HEK293 (cell line): ENCODE measurements at regions not wholly inside any gene's neighbourhood (a gene's known extent, or its start where the extent isn't known, plus 50 kb on each side); places are given as distances from the start of the nearest gene placed in this dataset.

Source experiments
- KLF8 ChIP-seq: fragments of 450-650 bp; formaldehyde crosslinking; IDR thresholded peaks from 2 replicates; pipeline ENCODE4 v1.5.1; 2016; ENCODE audit warnings: missing biosample characterization, missing genetic modification characterization
- OSR2 ChIP-seq: fragments of 450-650 bp; formaldehyde crosslinking; IDR thresholded peaks from 2 replicates; pipeline ENCODE4 v1.5.1; 2016; ENCODE audit warnings: missing biosample characterization, missing genetic modification characterization
- PRDM1 ChIP-seq: fragments of 450-650 bp; formaldehyde crosslinking; IDR thresholded peaks from 2 replicates; pipeline ENCODE4; 2016; ENCODE audit warnings: missing biosample characterization, missing genetic modification characterization
- TCF7L2 ChIP-seq: IDR thresholded peaks from 2 replicates; pipeline ENCODE4 v1.6.1; 2011; ENCODE audit warnings: low read depth, mild to moderate bottlenecking, inconsistent platforms, low read length, moderate library complexity, borderline replicate concordance
- YY1 ChIP-seq: fragments of 450-650 bp; formaldehyde crosslinking; IDR thresholded peaks from 2 replicates; pipeline ENCODE4 v1.5.1; 2018; ENCODE audit warnings: missing biosample characterization, missing genetic modification characterization
- ZBTB1 ChIP-seq: fragments of 450-650 bp; formaldehyde crosslinking; IDR thresholded peaks from 2 replicates; pipeline ENCODE4 v1.5.1; 2016; ENCODE audit warnings: missing biosample characterization, missing genetic modification characterization
- ZFP41 ChIP-seq: fragments of 450-650 bp; formaldehyde crosslinking; IDR thresholded peaks from 2 replicates; pipeline ENCODE4 v1.5.1; 2016; ENCODE audit warnings: missing biosample characterization, missing genetic modification characterization, borderline replicate concordance
- ZNF24 ChIP-seq: fragments of 450-650 bp; formaldehyde crosslinking; IDR thresholded peaks from 2 replicates; pipeline ENCODE4 v1.5.1; 2016; ENCODE audit warnings: missing biosample characterization, missing genetic modification characterization
- ZNF274 ChIP-seq, 2 experiments: fragments of 200-500 bp in 1 of 2; fragments of 450-650 bp in 1 of 2; sonication (Bioruptor generic) in 1 of 2; formaldehyde crosslinking in 1 of 2; IDR thresholded peaks; 2 replicates each; pipeline versions ENCODE4 v1.5.1 to v1.6.1; 2014 to 2016; ENCODE audit warnings: borderline replicate concordance in 1 of 2, inconsistent platforms in 1 of 2, low read length in 1 of 2, missing biosample characterization in 1 of 2, missing genetic modification characterization in 1 of 2
- ZNF449 ChIP-seq: fragments of 450-650 bp; formaldehyde crosslinking; IDR thresholded peaks from 2 replicates; pipeline ENCODE4 v1.5.1; 2017; ENCODE audit warnings: missing biosample characterization, mild to moderate bottlenecking, missing genetic modification characterization, moderate library complexity
- ZNF610 ChIP-seq: fragments of 450-650 bp; formaldehyde crosslinking; IDR thresholded peaks from 2 replicates; pipeline ENCODE4 v1.5.1; 2016; ENCODE audit warnings: missing biosample characterization, missing genetic modification characterization, borderline replicate concordance
- TF ChIP-seq, protein P1 (sequence below): fragments of 450-650 bp; formaldehyde crosslinking; IDR thresholded peaks from 2 replicates; pipeline ENCODE4 v1.5.1; 2016; ENCODE audit warnings: missing biosample characterization, missing genetic modification characterization
- TF ChIP-seq, protein P2 (sequence below): fragments of 450-650 bp; formaldehyde crosslinking; IDR thresholded peaks from 2 replicates; pipeline ENCODE4 v1.5.1; 2016; ENCODE audit warnings: missing biosample characterization, missing genetic modification characterization
- TF ChIP-seq, protein P3 (sequence below): fragments of 450-650 bp; formaldehyde crosslinking; IDR thresholded peaks from 2 replicates; pipeline ENCODE4 v1.5.1; 2016; ENCODE audit warnings: missing biosample characterization, missing genetic modification characterization

DNA sequence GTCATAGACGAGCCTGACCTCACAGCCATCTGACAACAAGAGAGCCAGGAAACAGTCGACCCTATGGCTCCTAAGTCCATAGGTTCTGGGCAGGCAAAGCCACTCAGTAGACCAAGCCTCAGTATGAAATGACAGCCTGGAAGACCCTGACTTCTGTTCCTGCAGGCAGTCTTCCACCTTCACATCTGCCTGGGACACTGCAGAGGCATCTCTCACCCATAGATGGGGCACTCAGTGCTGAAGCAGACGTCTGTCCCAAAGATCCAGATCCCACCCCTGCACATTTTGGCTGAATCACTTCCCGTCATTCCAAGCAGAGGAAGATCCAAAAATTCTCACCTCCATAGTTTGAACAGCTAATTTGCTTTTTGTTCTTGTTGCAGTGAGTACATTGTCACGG is 139.3 kb upstream of the ZNF507 start:
- TF ChIP-seq ZNF274 (IDR thresholded peaks at IDR 0.05; ENCODE audit: low read length): no peak
- TF ChIP-seq ZNF274 (tag by site-specific recombination; IDR thresholded peaks at IDR 0.05; ENCODE audit: borderline replicate concordance): no peak
- no peak for TF ChIP-seq ZNF610 (tag by site-specific recombination)
- no peak for TF ChIP-seq ZFP41
- TF ChIP-seq OSR2 (tag by site-specific recombination): no peak
- TF ChIP-seq KLF8 (tag by site-specific recombination): no peak
- TF ChIP-seq YY1: no peak
- TF ChIP-seq, protein P1, sequence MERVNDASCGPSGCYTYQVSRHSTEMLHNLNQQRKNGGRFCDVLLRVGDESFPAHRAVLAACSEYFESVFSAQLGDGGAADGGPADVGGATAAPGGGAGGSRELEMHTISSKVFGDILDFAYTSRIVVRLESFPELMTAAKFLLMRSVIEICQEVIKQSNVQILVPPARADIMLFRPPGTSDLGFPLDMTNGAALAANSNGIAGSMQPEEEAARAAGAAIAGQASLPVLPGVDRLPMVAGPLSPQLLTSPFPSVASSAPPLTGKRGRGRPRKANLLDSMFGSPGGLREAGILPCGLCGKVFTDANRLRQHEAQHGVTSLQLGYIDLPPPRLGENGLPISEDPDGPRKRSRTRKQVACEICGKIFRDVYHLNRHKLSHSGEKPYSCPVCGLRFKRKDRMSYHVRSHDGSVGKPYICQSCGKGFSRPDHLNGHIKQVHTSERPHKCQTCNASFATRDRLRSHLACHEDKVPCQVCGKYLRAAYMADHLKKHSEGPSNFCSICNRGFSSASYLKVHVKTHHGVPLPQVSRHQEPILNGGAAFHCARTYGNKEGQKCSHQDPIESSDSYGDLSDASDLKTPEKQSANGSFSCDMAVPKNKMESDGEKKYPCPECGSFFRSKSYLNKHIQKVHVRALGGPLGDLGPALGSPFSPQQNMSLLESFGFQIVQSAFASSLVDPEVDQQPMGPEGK (tag by site-specific recombination): no peak
- TF ChIP-seq ZBTB1: no peak
- TF ChIP-seq ZNF24 (tag by site-specific recombination): no peak
- no peak for TF ChIP-seq PRDM1 (tag by site-specific recombination)
- no peak for TF ChIP-seq ZNF449 (tag by site-specific recombination)
- TF ChIP-seq, protein P2, sequence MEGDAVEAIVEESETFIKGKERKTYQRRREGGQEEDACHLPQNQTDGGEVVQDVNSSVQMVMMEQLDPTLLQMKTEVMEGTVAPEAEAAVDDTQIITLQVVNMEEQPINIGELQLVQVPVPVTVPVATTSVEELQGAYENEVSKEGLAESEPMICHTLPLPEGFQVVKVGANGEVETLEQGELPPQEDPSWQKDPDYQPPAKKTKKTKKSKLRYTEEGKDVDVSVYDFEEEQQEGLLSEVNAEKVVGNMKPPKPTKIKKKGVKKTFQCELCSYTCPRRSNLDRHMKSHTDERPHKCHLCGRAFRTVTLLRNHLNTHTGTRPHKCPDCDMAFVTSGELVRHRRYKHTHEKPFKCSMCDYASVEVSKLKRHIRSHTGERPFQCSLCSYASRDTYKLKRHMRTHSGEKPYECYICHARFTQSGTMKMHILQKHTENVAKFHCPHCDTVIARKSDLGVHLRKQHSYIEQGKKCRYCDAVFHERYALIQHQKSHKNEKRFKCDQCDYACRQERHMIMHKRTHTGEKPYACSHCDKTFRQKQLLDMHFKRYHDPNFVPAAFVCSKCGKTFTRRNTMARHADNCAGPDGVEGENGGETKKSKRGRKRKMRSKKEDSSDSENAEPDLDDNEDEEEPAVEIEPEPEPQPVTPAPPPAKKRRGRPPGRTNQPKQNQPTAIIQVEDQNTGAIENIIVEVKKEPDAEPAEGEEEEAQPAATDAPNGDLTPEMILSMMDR (tag by site-specific recombination): peak; percentile 32
- TF ChIP-seq, protein P3, sequence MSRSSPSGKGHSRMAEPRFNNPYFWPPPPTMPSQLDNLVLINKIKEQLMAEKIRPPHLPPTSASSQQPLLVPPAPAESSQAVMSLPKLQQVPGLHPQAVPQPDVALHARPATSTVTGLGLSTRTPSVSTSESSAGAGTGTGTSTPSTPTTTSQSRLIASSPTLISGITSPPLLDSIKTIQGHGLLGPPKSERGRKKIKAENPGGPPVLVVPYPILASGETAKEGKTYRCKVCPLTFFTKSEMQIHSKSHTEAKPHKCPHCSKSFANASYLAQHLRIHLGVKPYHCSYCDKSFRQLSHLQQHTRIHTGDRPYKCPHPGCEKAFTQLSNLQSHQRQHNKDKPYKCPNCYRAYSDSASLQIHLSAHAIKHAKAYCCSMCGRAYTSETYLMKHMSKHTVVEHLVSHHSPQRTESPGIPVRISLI (tag by site-specific recombination): no peak
- TF ChIP-seq TCF7L2: no peak
